GM10266 (cell line): ENCODE measurements at regions not wholly inside any gene's neighbourhood (a gene's known extent, or its start where the extent isn't known, plus 50 kb on each side); places are given as distances from the start of the nearest gene placed in this dataset.

Experiments used
- DNase-seq: peaks from one replicate; pipeline ENCODE4 v3.0.0; 2012; ENCODE audit errors: extremely low spot score
- CTCF ChIP-seq: IDR thresholded peaks from 2 replicates; pipeline ENCODE4 v1.5.1; 2012; ENCODE audit warnings: mild to moderate bottlenecking, low read depth; ENCODE audit not compliant: control insufficient read depth, insufficient read depth; ENCODE audit errors: missing control alignments

GRCh38 chr3:55297245-55297644, 189.9 kb downstream of the WNT5A start:
- no peak for TF ChIP-seq CTCF
- DNase-seq, result no peak

GRCh38 chr3:55296791-55297190, 190.3 kb downstream of the WNT5A start:
- DNase-seq, result no peak
- no peak for TF ChIP-seq CTCF

- no peak for TF ChIP-seq CTCF
- no peak for DNase-seq
These were observed 191.1 kb downstream of the WNT5A start for GRCh38 chr3:55296030-55296429.

GRCh38 chr3:55294557-55294956, 192.5 kb downstream of the WNT5A start:
- no peak for TF ChIP-seq CTCF
- no peak for DNase-seq

GRCh38 chr3:55292360-55292759, 194.7 kb downstream of the WNT5A start:
- DNase-seq, result no peak

GRCh38 chr3:55288657-55289056, 198.4 kb downstream of the WNT5A start:
- no peak for TF ChIP-seq CTCF
- DNase-seq, result no peak

More at GRCh38 chr3:55292360-55292759, 194.7 kb downstream of the WNT5A start:
- no peak for TF ChIP-seq CTCF

- TF ChIP-seq CTCF, result no peak
- no peak for DNase-seq
These were observed 200.4 kb downstream of the WNT5A start for GRCh38 chr3:55286693-55287092.
